Spleen (tissue), 11 donors: ENCODE measurements at regions not wholly inside any gene's neighbourhood (a gene's known extent, or its start where the extent isn't known, plus 50 kb on each side); places are given as distances from the start of the nearest gene placed in this dataset.

ENCODE experiments used
- DNase-seq: peaks from one replicate; pipeline ENCODE4 v3.0.0-alpha.2; 2020
- H3K27ac ChIP-seq, 8 donors: fragments of 200-600 bp; sonication (generic) in 7 of 8; 1 replicate in 4 of 8; 2 replicates in 4 of 8; pipeline versions ENCODE4 v1.5.0 to v1.8.0; 2016 to 2021; ENCODE audit warnings: inconsistent platforms in 4 of 8, mild to moderate bottlenecking in 4 of 8, moderate library complexity in 1 of 8
- H3K27me3 ChIP-seq, 7 donors: fragments of 200-600 bp; sonication (generic) in 6 of 7; replicated peaks in 1 of 7; 1 replicate in 4 of 7; 2 replicates in 3 of 7; pipeline versions ENCODE4 v1.5.0 to v1.8.0; 2016 to 2021; ENCODE audit warnings: inconsistent platforms in 3 of 7, mild to moderate bottlenecking in 1 of 7
- H3K36me3 ChIP-seq, 6 donors: fragments of 200-600 bp; sonication (generic) in 5 of 6; 1 replicate in 4 of 6; 2 replicates in 2 of 6; pipeline versions ENCODE4 v1.5.0 to v1.8.0; 2016 to 2021; ENCODE audit warnings: inconsistent platforms in 2 of 6
- H3K4me1 ChIP-seq, 6 donors: fragments of 200-600 bp; sonication (generic) in 5 of 6; 1 replicate in 3 of 6; 2 replicates in 3 of 6; pipeline versions ENCODE4 v1.5.0 to v1.8.0; 2016 to 2021; ENCODE audit warnings: inconsistent platforms in 3 of 6
- H3K4me3 ChIP-seq, 8 donors: fragments of 200-600 bp; sonication (generic) in 7 of 8; 1 replicate in 4 of 8; 2 replicates in 4 of 8; pipeline versions ENCODE4 v1.5.0 to v1.8.0; 2016 to 2021; ENCODE audit warnings: inconsistent platforms in 4 of 8, mild to moderate bottlenecking in 4 of 8, moderate library complexity in 2 of 8
- H3K9me3 ChIP-seq, 8 donors: fragments of 200-600 bp; sonication (generic) in 7 of 8; 1 replicate in 4 of 8; 2 replicates in 4 of 8; pipeline versions ENCODE4 v1.5.0 to v1.8.0; 2016 to 2021; ENCODE audit warnings: inconsistent platforms in 4 of 8
- CTCF ChIP-seq, 11 experiments: fragments of 200-600 bp in 7 of 11; fragments of 450-650 bp in 4 of 11; sonication (generic) in 4 of 11; IDR thresholded peaks in 8 of 11; conservative IDR thresholded peaks in 3 of 11; 1 replicate in 7 of 11; 2 replicates in 4 of 11; pipeline versions ENCODE4 v1.4.0 to v1.8.0; 2016 to 2021; ENCODE audit warnings: antibody characterized with exemption in 11 of 11, inconsistent platforms in 4 of 11, mild to moderate bottlenecking in 1 of 11
- POLR2A ChIP-seq, 3 donors: fragments of 450-650 bp; IDR thresholded peaks; one replicate each; pipeline ENCODE4 v1.5.1; 2017; ENCODE audit warnings: antibody characterized with exemption in 3 of 3, mild to moderate bottlenecking in 1 of 3
- POLR2AphosphoS5 ChIP-seq, 3 donors: sonication (generic); formaldehyde crosslinking; IDR thresholded peaks; one replicate each; pipeline ENCODE4 v1.5.1; 2017; ENCODE audit warnings: antibody characterized with exemption in 3 of 3
- WGBS, 5 donors: extraction: QIAGEN DNeasy Blood & Tissue Kit in 3 of 5; methylation state at CpG; one replicate each; pipeline versions ENCODE4 v1.1.5 to v1.1.7; 2013 to 2018; 5-methylcytosine and 5-hydroxymethylcytosine counted together
- intact Hi-C: fragments of 100-400 bp; cut with DNase I; formaldehyde crosslinking; loops from one replicate; pipeline ENCODE4 v1.15.0; 2023; ENCODE audit warnings: low total_unique reads
- donor health status: healthy with polysubstance abuse.
- donor health status: DM: no; HTN: no; CAD: no; lungs with moderate emphysema.
- donor health status: DM: no; HTN: no; CAD: no.
- donor health status: Bipolar disorder and iron deficiency.
- donor health status: healthy.
- donor health status: DM: no; HTN: no; CAD: no.
- donor health status: DM: yes; HTN: yes; CAD: no.

- Histone ChIP-seq H3K27ac (no peak overlapping the region), H3K36me3 (no peaks in the 10 kb centered on the region), H3K27me3 (no peaks in the 10 kb centered on the region), H3K4me3 (no peak overlapping the region), H3K4me1 (no peaks in the 10 kb centered on the region), H3K9me3 (peaks cover 0 to 14% (median 9%) of the 10 kb centered on the region in 8 donors)
- WGBS, 5 donors: 64 to 81% (median 69%) methylated on average over 3 of the region's 3 CpGs
- intact Hi-C loops: no loop called here
- DNase-seq: no peak
- no peak for TF ChIP-seq POLR2AphosphoS5 (IDR thresholded peaks at IDR 0.05)
- no peak for TF ChIP-seq POLR2A (IDR thresholded peaks at IDR 0.05)
- no peak for TF ChIP-seq CTCF (IDR thresholded peaks at IDR 0.05 in 8 of 11, conservative IDR thresholded peaks at IDR 0.05 in 3 of 11)
These were observed 55.3 kb upstream of the SDK1 start for GRCh38 chr7:3245721-3246120.

DNA sequence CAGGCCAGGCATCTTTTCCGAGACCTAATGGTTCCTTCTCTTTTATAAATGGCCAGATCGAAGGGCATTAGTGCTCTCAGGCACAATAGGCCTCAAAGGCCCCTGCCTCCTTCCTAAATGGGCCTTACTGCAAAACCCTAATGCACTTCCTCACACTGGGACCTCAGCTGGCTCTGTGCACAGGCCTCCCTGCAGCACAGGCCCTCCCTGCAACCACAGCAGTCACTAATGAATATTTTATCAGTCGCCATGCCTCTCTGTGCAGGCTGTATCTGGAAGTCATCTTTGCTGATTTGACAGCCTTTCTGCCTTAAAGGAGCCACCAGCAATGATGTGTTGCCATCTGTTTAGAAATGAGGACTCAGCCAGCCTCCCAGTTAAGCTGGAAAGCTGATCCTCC lies 54.9 kb upstream of the SDK1 start:
- no peak for DNase-seq
- Histone ChIP-seq H3K27ac (no peak overlapping the region), H3K9me3 (peaks cover 0 to 14% (median 9%) of the 10 kb centered on the region in 8 donors), H3K4me1 (no peaks in the 10 kb centered on the region), H3K27me3 (no peaks in the 10 kb centered on the region), H3K36me3 (no peaks in the 10 kb centered on the region), H3K4me3 (no peak overlapping the region)
- intact Hi-C loops: no loop called here
- no peak for TF ChIP-seq POLR2A (IDR thresholded peaks at IDR 0.05)
- TF ChIP-seq POLR2AphosphoS5 (IDR thresholded peaks at IDR 0.05): no peak
- TF ChIP-seq CTCF (IDR thresholded peaks at IDR 0.05 in 8 of 11, conservative IDR thresholded peaks at IDR 0.05 in 3 of 11): no peak
- WGBS, 5 donors: 74 to 87% (median 78%) methylated on average over 3 of the region's 3 CpGs

DNA sequence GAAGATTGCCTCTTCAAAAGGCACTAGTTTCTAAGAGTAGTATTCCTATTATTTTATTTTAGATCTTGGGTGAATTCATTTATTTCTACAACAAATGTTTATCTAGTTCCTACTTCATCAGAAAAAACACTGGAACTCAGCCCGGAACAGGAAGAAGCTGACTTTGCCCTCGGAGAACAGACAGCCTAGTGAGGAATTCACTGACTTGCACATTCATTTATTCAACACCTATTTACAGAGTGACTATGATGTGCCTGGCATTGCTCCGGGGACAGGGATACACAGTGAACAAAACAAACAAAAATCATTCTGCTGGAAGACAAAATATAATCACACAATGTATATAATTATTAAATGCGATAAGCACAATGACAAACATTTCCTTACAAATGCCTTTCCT lies 54.4 kb upstream of the SDK1 start:
- Histone ChIP-seq H3K27me3 (no peaks in the 10 kb centered on the region), H3K36me3 (no peaks in the 10 kb centered on the region), H3K4me1 (no peaks in the 10 kb centered on the region), H3K4me3 (no peak overlapping the region), H3K9me3 (peaks cover 0 to 14% (median 9%) of the 10 kb centered on the region in 8 donors), H3K27ac (no peak overlapping the region)
- intact Hi-C loops: no loop called here
- WGBS, 5 donors: 71 to 90% (median 77%) methylated on average over 4 of the region's 4 CpGs
- DNase-seq: no peak
- TF ChIP-seq POLR2A (IDR thresholded peaks at IDR 0.05): no peak
- TF ChIP-seq CTCF (IDR thresholded peaks at IDR 0.05 in 8 of 11, conservative IDR thresholded peaks at IDR 0.05 in 3 of 11): no peak
- no peak for TF ChIP-seq POLR2AphosphoS5 (IDR thresholded peaks at IDR 0.05)

GRCh38 chr7:3250725-3251124 lies 50.3 kb upstream of the SDK1 start:
- TF ChIP-seq CTCF (IDR thresholded peaks at IDR 0.05 in 8 of 11, conservative IDR thresholded peaks at IDR 0.05 in 3 of 11) (no peak), POLR2A (IDR thresholded peaks at IDR 0.05) (no peak), POLR2AphosphoS5 (IDR thresholded peaks at IDR 0.05) (no peak)
- H3K4me3 ChIP-seq: no peak overlapping the region
- no peak overlapping the region for H3K27ac ChIP-seq
- peaks cover 0 to 4% (median 0%) of the 10 kb centered on the region in 7 donors for H3K27me3 ChIP-seq
- no peak for DNase-seq
- 56 to 77% (median 67%) methylated on average over 5 of the region's 5 CpGs for WGBS, 5 donors
- H3K4me1 ChIP-seq: no peaks in the 10 kb centered on the region
- intact Hi-C loops: no loop called here
- H3K9me3 ChIP-seq: peaks cover 0 to 14% (median 9%) of the 10 kb centered on the region in 8 donors
- no peaks in the 10 kb centered on the region for H3K36me3 ChIP-seq
